ENCODE measurements at regions not wholly inside any gene's neighbourhood (a gene's known extent, or its start where the extent isn't known, plus 50 kb on each side); places are given as distances from the start of the nearest gene placed in this dataset.

- no peak for TF ChIP-seq TAF1 (IDR thresholded peaks at IDR 0.05; ENCODE audit: borderline replicate concordance, low read depth, low read length)
- TF ChIP-seq POLR2AphosphoS5 (IDR thresholded peaks at IDR 0.05; ENCODE audit: low read depth, low read length), result no peak
- TF ChIP-seq POLR2A (IDR thresholded peaks at IDR 0.05; ENCODE audit: low read depth, low read length), result no peak
Observed at GRCh38 chr10:36390221-36390620, 735.2 kb upstream of the ANKRD30A start.

Data from GM12892 (cell line).